ENCODE measurements at regions not wholly inside any gene's neighbourhood (a gene's known extent, or its start where the extent isn't known, plus 50 kb on each side); places are given as distances from the start of the nearest gene placed in this dataset.
A peak's percentile ranks its signal among the peaks of the same experiment; 100 is the strongest.

DNA sequence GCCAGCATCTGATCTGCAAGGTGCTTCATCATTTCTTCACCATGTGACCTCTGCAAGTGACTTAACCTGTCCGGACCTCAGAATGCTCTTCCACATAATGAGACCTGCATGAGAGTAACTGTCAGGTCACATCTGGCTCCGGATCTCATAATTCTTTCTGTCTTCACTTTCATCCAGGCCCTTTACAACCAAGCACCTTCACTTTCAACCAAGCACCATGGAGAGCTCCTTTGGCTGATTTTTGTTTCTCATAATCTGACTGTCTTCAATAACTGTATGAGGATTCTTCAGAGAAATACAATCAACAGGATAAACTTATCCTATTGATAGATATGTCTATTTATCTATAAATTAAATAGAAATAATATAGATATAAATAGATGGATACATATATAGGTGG, 148.1 kb downstream of the VCX3A start:
- no CpG with 5 or more reads among the region's 2 CpGs for WGBS, 2 donors (ENCODE audit: extremely low coverage in 2 of 2, insufficient read length in 2 of 2, insufficient replicate concordance in 1 of 2)

DNA sequence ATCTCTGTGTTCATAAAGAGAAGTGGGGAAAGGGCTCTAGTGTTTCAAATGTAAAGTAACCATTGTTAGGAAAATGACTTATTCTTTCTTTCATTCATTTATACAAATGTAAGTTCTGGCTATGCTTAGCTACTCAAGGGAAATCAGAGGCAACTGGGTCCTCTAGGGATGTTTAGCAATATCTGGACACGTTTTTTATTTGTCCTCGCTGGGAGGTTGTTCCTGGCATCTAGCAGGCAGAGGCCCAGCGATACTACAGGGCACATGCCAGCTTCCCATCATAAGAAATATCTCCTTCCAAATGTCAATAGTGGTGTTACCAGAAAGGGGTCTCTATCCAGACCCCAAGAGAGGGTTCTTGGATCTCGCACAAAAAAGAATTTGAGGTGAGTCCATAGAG, 150.0 kb downstream of the VCX3A start:
- Histone ChIP-seq H3K23ac (ENCODE audit: low read depth, low read length, poor library complexity) (no peak overlapping the region), H3K4me2 (ENCODE audit: insufficient read depth, low read length, poor library complexity, severe bottlenecking) (no peak overlapping the region), H3K9ac (ENCODE audit: low read depth, low read length, poor library complexity) (no peak overlapping the region), H2BK12ac (ENCODE audit: low read length) (no peak overlapping the region), H3K14ac (ENCODE audit: low read length) (no peak overlapping the region), H3K9me3 (replicated peaks in 1 of 2; ENCODE audit: control insufficient read depth in 2 of 2, insufficient read depth in 1 of 2, low read depth in 1 of 2, low read length in 2 of 2) (no peaks in the 10 kb centered on the region), H3K18ac (ENCODE audit: low read length) (no peak overlapping the region), H2AK5ac (ENCODE audit: low read depth, low read length) (no peak overlapping the region), H2AFZ (ENCODE audit: low read length) (no peak overlapping the region), H2BK15ac (ENCODE audit: low read length) (no peak overlapping the region), H3K4ac (ENCODE audit: low read length) (no peak overlapping the region), H4K8ac (ENCODE audit: low read depth, low read length) (no peak overlapping the region), H3K79me1 (ENCODE audit: low read depth, low read length) (no peaks in the 10 kb centered on the region), H2BK5ac (ENCODE audit: low read length) (no peak overlapping the region), H3K27me3 (ENCODE audit: control insufficient read depth in 3 of 3, insufficient read depth in 3 of 3, low read depth in 1 of 3, low read length in 3 of 3) (no peaks in the 10 kb centered on the region), H2BK120ac (ENCODE audit: low read depth, low read length) (no peak overlapping the region), H3K36me3 (replicated peaks in 1 of 2; ENCODE audit: control insufficient read depth in 2 of 2, insufficient read depth in 2 of 2, low read length in 2 of 2) (no peaks in the 10 kb centered on the region), H4K91ac (ENCODE audit: low read depth, low read length, poor library complexity) (no peak overlapping the region), H3K4me1 (ENCODE audit: control insufficient read depth in 2 of 2, insufficient read depth in 1 of 2, low read depth in 1 of 2, low read length in 2 of 2) (peaks cover 0 to 5% of the 10 kb centered on the region in 2 donors), H3K27ac (replicated peaks; ENCODE audit: low read length) (no peak overlapping the region), H3K4me3 (ENCODE audit: low read length in 2 of 2) (no peak overlapping the region)
- DNase-seq (ENCODE audit: low spot score): no peak
- no CpG with 5 or more reads among the region's 4 CpGs for WGBS, 2 donors (ENCODE audit: extremely low coverage in 2 of 2, insufficient read length in 2 of 2, insufficient replicate concordance in 1 of 2)

More for the DNA sequence above, 148.1 kb downstream of the VCX3A start:
- no peak overlapping the region for H3K27ac ChIP-seq (replicated peaks; ENCODE audit: low read length)
- no peak overlapping the region for H3K4ac ChIP-seq (ENCODE audit: low read length)
- H3K79me1 ChIP-seq (ENCODE audit: low read depth, low read length): no peaks in the 10 kb centered on the region
- H3K23ac ChIP-seq (ENCODE audit: low read depth, low read length, poor library complexity): no peak overlapping the region
- H3K36me3 ChIP-seq (replicated peaks in 1 of 2; ENCODE audit: control insufficient read depth in 2 of 2, insufficient read depth in 2 of 2, low read length in 2 of 2): no peaks in the 10 kb centered on the region
- H4K8ac ChIP-seq (ENCODE audit: low read depth, low read length): no peak overlapping the region
- no peaks in the 10 kb centered on the region for H3K9me3 ChIP-seq (replicated peaks in 1 of 2; ENCODE audit: control insufficient read depth in 2 of 2, insufficient read depth in 1 of 2, low read depth in 1 of 2, low read length in 2 of 2)
- no peak overlapping the region for H2AK5ac ChIP-seq (ENCODE audit: low read depth, low read length)
- H2AFZ ChIP-seq (ENCODE audit: low read length): no peak overlapping the region
- no peak overlapping the region for H3K14ac ChIP-seq (ENCODE audit: low read length)
- peaks cover 0 to 5% of the 10 kb centered on the region in 2 donors for H3K4me1 ChIP-seq (ENCODE audit: control insufficient read depth in 2 of 2, insufficient read depth in 1 of 2, low read depth in 1 of 2, low read length in 2 of 2)
- no peak overlapping the region for H2BK12ac ChIP-seq (ENCODE audit: low read length)
- no peak overlapping the region for H3K4me2 ChIP-seq (ENCODE audit: insufficient read depth, low read length, poor library complexity, severe bottlenecking)
- H2BK120ac ChIP-seq (ENCODE audit: low read depth, low read length): no peak overlapping the region
- no peak overlapping the region for H3K18ac ChIP-seq (ENCODE audit: low read length)
- DNase-seq (ENCODE audit: low spot score): no peak
- no peak overlapping the region for H3K4me3 ChIP-seq (ENCODE audit: low read length in 2 of 2)
- H2BK15ac ChIP-seq (ENCODE audit: low read length): no peak overlapping the region
- H3K27me3 ChIP-seq (ENCODE audit: control insufficient read depth in 3 of 3, insufficient read depth in 3 of 3, low read depth in 1 of 3, low read length in 3 of 3): no peaks in the 10 kb centered on the region
- H2BK5ac ChIP-seq (ENCODE audit: low read length): no peak overlapping the region
- no peak overlapping the region for H3K9ac ChIP-seq (ENCODE audit: low read depth, low read length, poor library complexity)
- H4K91ac ChIP-seq (ENCODE audit: low read depth, low read length, poor library complexity): no peak overlapping the region

DNA sequence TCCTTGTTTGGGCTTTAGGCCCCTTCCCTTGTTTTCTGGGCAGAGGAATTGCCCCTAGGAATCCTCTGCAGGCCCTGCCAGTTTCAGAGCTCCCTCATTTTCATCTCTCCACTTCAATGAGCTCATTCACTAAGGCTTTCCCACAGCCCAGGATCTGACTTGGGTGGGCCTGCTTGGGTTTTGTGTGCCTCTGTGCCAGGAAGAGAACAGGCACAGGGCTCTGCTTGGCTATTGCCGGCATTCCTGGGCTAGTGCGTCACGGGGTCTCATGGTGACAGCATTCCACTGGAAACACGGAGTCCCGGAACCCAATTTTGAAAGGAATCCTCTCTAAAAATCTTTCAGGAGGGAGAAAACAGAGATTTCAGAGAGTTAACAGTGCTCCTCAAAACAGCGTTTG, 150.5 kb downstream of the VCX3A start:
- Histone ChIP-seq H3K79me1 (ENCODE audit: low read depth, low read length) (no peaks in the 10 kb centered on the region), H2BK120ac (ENCODE audit: low read depth, low read length) (no peak overlapping the region), H3K4ac (ENCODE audit: low read length) (no peak overlapping the region), H3K18ac (ENCODE audit: low read length) (no peak overlapping the region), H2AK5ac (ENCODE audit: low read depth, low read length) (no peak overlapping the region), H4K8ac (ENCODE audit: low read depth, low read length) (no peak overlapping the region), H3K9me3 (replicated peaks in 1 of 2; ENCODE audit: control insufficient read depth in 2 of 2, insufficient read depth in 1 of 2, low read depth in 1 of 2, low read length in 2 of 2) (no peaks in the 10 kb centered on the region), H2BK12ac (ENCODE audit: low read length) (no peak overlapping the region), H3K36me3 (replicated peaks in 1 of 2; ENCODE audit: control insufficient read depth in 2 of 2, insufficient read depth in 2 of 2, low read length in 2 of 2) (no peaks in the 10 kb centered on the region), H3K14ac (ENCODE audit: low read length) (no peak overlapping the region), H2AFZ (ENCODE audit: low read length) (peak overlapping the region; percentile 24), H3K4me3 (ENCODE audit: low read length in 2 of 2) (no peak overlapping the region), H2BK5ac (ENCODE audit: low read length) (no peak overlapping the region), H3K23ac (ENCODE audit: low read depth, low read length, poor library complexity) (no peak overlapping the region), H3K27me3 (ENCODE audit: control insufficient read depth in 3 of 3, insufficient read depth in 3 of 3, low read depth in 1 of 3, low read length in 3 of 3) (no peaks in the 10 kb centered on the region), H2BK15ac (ENCODE audit: low read length) (no peak overlapping the region), H3K4me2 (ENCODE audit: insufficient read depth, low read length, poor library complexity, severe bottlenecking) (no peak overlapping the region), H4K91ac (ENCODE audit: low read depth, low read length, poor library complexity) (no peak overlapping the region), H3K9ac (ENCODE audit: low read depth, low read length, poor library complexity) (no peak overlapping the region), H3K27ac (replicated peaks; ENCODE audit: low read length) (no peak overlapping the region), H3K4me1 (ENCODE audit: control insufficient read depth in 2 of 2, insufficient read depth in 1 of 2, low read depth in 1 of 2, low read length in 2 of 2) (peaks cover 0 to 5% of the 10 kb centered on the region in 2 donors)
- WGBS, 2 donors (ENCODE audit: extremely low coverage in 2 of 2, insufficient read length in 2 of 2, insufficient replicate concordance in 1 of 2): no CpG with 5 or more reads among the region's 6 CpGs
- DNase-seq (ENCODE audit: low spot score): no peak

DNA sequence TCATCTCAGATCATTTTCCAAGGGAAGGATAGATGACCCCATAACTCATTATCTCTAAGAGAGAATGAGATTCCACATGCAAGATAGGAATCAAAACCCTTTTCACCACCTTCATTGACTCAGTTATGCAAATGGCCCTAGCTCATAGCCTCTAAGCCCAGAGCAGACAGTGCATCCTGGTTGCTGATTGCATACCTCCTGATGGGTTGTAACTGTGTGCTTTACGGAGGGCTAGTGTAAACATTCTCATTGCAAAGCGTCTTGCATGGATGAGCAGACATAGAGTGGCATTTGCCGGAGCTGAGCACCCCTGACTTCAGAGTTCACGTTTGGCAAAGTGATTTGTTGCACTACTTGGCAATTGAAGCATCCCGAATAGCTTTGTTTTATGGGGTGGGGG, 151.0 kb downstream of the VCX3A start:
- no peak overlapping the region for H3K18ac ChIP-seq (ENCODE audit: low read length)
- no peak overlapping the region for H3K4me3 ChIP-seq (ENCODE audit: low read length in 2 of 2)
- H3K27ac ChIP-seq (replicated peaks; ENCODE audit: low read length): no peak overlapping the region

More for the DNA sequence above, 151.0 kb downstream of the VCX3A start:
- H3K79me1 ChIP-seq (ENCODE audit: low read depth, low read length): no peaks in the 10 kb centered on the region
- no peak overlapping the region for H3K4ac ChIP-seq (ENCODE audit: low read length)
- H4K91ac ChIP-seq (ENCODE audit: low read depth, low read length, poor library complexity): no peak overlapping the region
- no peak overlapping the region for H4K8ac ChIP-seq (ENCODE audit: low read depth, low read length)
- H3K4me1 ChIP-seq (ENCODE audit: control insufficient read depth in 2 of 2, insufficient read depth in 1 of 2, low read depth in 1 of 2, low read length in 2 of 2): peaks cover 0 to 5% of the 10 kb centered on the region in 2 donors
- peak overlapping the region; percentile 24 for H2AFZ ChIP-seq (ENCODE audit: low read length)
- H3K4me2 ChIP-seq (ENCODE audit: insufficient read depth, low read length, poor library complexity, severe bottlenecking): no peak overlapping the region
- H2AK5ac ChIP-seq (ENCODE audit: low read depth, low read length): no peak overlapping the region
- no peak overlapping the region for H3K23ac ChIP-seq (ENCODE audit: low read depth, low read length, poor library complexity)
- no peak overlapping the region for H2BK120ac ChIP-seq (ENCODE audit: low read depth, low read length)
- H2BK5ac ChIP-seq (ENCODE audit: low read length): no peak overlapping the region
- no peak overlapping the region for H2BK15ac ChIP-seq (ENCODE audit: low read length)
- no peak overlapping the region for H3K14ac ChIP-seq (ENCODE audit: low read length)
- no peaks in the 10 kb centered on the region for H3K9me3 ChIP-seq (replicated peaks in 1 of 2; ENCODE audit: control insufficient read depth in 2 of 2, insufficient read depth in 1 of 2, low read depth in 1 of 2, low read length in 2 of 2)
- no peaks in the 10 kb centered on the region for H3K27me3 ChIP-seq (ENCODE audit: control insufficient read depth in 3 of 3, insufficient read depth in 3 of 3, low read depth in 1 of 3, low read length in 3 of 3)
- no peak overlapping the region for H3K9ac ChIP-seq (ENCODE audit: low read depth, low read length, poor library complexity)
- WGBS, 2 donors (ENCODE audit: extremely low coverage in 2 of 2, insufficient read length in 2 of 2, insufficient replicate concordance in 1 of 2): no CpG with 5 or more reads among the region's 5 CpGs
- no peaks in the 10 kb centered on the region for H3K36me3 ChIP-seq (replicated peaks in 1 of 2; ENCODE audit: control insufficient read depth in 2 of 2, insufficient read depth in 2 of 2, low read length in 2 of 2)
- H2BK12ac ChIP-seq (ENCODE audit: low read length): no peak overlapping the region
- DNase-seq (ENCODE audit: low spot score): no peak
